CD4-positive, alpha-beta T cell treated with Interferon alpha-2 for 1 hour (primary cell): ENCODE measurements at regions not wholly inside any gene's neighbourhood (a gene's known extent, or its start where the extent isn't known, plus 50 kb on each side); places are given as distances from the start of the nearest gene placed in this dataset.

ENCODE experiments used
- DNase-seq, 2 donors: peaks; one replicate each; pipeline ENCODE4 v3.0.0-alpha.2; 2020 to 2022

DNA sequence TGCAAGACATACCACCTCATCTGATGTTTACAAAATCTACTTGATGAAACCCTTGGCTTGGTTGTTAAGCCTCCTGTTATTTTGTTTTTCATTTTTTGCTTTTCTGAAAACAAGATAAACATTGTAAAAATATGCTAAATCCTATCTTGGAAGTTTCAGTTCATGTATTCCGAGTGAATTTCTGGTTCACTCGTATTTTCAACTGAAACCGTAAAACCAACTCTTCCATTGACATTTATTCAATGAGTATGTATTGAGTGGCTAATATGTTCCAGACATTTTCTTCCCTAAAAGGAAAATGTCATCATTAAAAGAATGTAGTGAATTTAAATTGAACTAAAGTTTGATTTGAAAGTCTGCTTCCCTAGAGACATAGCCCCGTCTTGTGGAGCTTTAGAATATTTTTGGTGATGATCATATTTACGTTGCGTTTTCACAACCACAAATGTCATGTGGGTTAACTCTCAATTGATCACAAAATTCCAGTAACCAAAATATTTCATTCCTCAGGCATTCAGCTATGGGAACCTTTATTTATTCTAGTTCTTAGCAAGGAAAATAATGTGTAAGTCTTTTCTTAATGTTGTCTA lies 204.2 kb downstream of the MBD2 start:
- no peak for DNase-seq

GRCh38 chr18:54019641-54020040 lies 204.8 kb downstream of the MBD2 start:
- no peak for DNase-seq

DNA sequence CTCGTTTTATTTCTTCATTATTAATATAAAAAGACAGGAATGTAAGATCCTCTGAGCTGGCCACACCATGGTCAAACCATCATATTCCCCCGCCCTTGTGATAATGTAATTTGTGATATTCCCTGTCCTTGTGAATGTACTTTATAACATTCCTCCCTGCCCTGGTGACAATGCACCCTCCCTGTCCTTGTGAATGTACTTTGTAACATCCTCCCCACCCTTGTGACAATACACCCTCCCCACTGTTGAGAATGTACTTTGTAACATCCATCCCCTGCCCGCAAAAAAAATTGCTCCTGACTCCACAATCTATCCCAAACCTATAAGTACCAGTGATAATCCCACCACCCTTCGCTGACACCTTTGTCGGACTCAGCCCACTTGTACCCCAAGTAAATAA lies 211.0 kb downstream of the MBD2 start:
- DNase-seq = no peak

DNA sequence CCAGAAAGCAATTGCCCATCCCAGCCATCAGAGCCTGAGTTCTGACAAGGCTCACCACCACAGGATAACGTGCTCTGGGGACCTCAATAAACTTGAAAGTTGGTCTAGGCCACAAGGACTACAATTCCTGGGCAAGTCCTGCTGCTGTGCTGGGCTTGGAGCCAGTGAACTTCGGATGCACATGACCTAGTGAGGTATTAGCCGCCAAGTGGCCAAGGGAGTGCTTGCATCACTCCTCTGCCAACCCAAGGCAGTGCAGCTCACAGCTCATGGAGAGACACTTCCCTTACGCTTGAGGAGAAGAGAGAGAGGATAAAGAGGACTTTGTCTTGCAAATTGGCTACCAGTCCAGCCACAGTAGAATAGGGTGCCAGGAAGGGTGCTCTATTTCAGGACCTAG lies 219.6 kb downstream of the MBD2 start:
- no peak for DNase-seq

DNA sequence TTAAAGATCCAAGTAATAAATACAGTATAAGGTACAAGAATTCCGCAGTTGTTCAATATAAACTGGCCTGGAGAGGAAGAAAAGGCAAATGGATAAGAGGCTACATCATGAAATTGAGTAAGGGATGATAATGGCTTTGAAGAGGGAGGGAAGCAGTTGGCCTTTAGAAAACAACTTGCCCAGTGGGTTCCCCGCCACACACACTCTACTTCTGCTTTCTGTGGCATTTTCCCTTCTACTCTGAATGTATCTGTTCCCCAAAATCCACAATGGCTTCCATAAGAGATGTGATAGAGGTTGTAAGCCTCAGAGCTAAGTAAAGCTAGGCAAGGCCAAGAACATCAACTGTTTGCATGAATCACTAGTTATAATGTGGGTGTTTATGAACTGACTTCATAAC lies 221.3 kb downstream of the MBD2 start:
- no peak for DNase-seq

GRCh38 chr18:53997064-53997463 lies 227.4 kb downstream of the MBD2 start:
- DNase-seq = no peak

- DNase-seq = no peak
Observed at GRCh38 chr18:53994016-53994415, 230.5 kb downstream of the MBD2 start.

- DNase-seq = no peak
Observed at GRCh38 chr18:53991805-53992204, 232.7 kb downstream of the MBD2 start.

DNA sequence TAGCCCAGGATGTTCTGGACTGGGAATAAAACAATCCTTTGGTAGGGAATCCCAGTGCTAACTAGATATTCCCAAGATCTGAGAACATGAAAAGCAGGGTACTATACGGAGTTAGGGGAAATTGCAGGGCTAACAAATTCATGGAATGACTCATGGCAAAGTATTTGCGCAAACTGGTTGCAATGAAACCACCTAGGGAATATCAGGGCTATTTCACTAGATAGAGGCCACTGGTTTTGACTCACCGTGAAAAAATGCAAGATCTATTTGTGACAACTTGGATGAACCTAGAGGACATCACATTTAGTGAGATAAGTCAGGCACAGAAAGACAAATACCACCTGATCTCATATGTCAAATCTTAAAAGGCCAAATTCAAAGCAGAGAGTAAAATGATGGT lies 233.3 kb downstream of the MBD2 start:
- DNase-seq = no peak

DNA sequence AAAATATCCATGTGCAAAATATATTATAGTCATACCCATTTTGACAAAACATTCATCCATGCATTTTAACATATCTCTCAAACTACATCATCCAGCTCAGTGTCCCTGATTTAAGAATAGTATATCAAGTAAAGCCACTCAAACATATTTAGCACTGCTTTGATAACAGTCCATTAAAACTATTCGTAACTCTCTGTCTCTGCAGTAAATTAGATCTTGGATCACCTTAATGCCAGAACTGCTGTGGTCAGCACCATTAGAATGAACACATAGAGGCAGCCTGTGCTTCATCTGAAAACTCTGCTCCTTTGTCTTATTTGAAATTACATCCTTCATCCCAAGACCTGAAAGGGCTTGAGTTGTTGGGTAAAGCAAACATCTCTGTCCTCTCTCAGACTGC lies 234.0 kb downstream of the MBD2 start:
- DNase-seq = no peak

GRCh38 chr18:53984021-53984420 lies 240.4 kb downstream of the MBD2 start:
- no peak for DNase-seq

DNA sequence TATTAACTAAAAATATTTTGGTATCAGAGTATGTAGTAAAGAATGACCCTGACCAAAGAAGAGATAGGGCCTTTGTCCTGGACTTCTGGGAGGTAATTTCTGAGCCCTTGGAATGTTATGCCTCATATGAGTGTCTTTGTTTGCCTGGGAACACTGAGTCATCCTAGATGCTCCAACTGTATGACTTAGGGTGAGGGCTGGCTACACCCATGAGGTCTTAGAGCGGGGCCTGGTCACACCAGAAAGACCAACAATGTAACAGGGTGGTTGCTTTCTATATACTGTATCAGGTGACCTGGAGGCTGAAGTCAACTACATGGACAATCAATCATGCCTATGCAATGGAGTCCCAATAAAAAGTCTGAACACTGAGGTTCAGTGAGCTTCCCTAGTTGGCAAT lies 253.1 kb downstream of the MBD2 start:
- no peak for DNase-seq

GRCh38 chr18:53952700-53953099 lies 271.8 kb downstream of the MBD2 start:
- DNase-seq = no peak

- DNase-seq = no peak
Observed at GRCh38 chr18:53950545-53950944, 273.9 kb downstream of the MBD2 start.

- DNase-seq = no peak
Observed at GRCh38 chr18:53948991-53949390, 275.5 kb downstream of the MBD2 start.

- DNase-seq = no peak
Observed at GRCh38 chr18:53947092-53947640, 277.3 kb downstream of the MBD2 start.

- no peak for DNase-seq
Observed at GRCh38 chr18:53946594-53946993, 277.9 kb downstream of the MBD2 start.

DNA sequence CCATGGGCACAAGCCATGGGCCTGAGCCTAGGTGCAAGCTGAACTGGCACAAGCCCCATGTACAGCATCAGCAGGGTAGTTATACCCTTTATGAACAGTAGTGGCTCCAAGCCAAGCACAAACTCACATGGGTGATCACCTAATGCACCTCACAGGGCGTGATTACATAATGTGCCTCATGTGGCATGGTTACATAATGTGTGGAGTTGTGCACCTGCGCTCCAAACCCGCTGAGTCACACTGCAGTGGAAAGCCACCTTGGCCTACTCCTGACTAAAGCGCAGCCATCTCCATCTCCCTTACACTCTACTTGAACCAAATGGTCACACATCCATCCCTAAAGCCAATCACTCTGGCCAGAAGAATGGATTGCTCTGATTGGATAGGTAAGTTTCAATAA lies 279.7 kb downstream of the MBD2 start:
- no peak for DNase-seq

GRCh38 chr18:53943326-53943860 lies 281.1 kb downstream of the MBD2 start:
- DNase-seq = no peak

DNA sequence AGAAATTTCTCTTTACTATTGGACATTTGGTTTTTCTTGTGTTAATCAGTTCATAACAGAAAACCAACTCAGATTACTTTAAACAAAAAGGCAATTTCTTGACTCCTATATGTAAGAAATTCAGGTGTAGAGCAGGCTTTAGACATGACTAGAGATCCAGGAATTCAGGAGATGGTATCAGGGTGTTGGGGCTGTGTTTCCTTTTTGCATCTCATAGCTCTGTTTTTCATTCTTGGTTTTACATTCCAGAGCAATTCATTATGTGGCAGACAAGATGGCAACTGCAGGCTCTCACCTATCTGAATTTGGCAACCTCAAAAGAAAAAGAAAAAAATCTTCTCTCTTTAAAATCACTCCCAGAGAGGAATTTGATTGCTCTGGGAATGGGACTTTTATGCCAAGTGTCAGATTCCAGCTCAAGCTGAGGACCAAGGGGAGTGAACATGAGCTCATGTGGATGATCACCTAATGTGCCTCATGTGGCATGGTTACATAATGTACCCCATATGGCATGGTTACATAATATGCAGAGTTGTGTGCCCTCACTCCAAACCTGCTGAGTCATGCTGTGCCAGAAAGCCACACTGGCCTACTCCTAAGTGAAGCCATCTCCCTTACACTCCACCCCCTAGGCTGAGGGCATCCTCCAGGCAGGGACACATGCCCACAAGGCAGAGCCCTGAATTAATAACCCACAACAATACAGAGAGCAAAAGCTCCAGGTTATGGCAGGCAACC lies 282.7 kb downstream of the MBD2 start:
- DNase-seq = no peak

GRCh38 chr18:53937037-53937436 lies 287.4 kb downstream of the MBD2 start:
- no peak for DNase-seq

DNA sequence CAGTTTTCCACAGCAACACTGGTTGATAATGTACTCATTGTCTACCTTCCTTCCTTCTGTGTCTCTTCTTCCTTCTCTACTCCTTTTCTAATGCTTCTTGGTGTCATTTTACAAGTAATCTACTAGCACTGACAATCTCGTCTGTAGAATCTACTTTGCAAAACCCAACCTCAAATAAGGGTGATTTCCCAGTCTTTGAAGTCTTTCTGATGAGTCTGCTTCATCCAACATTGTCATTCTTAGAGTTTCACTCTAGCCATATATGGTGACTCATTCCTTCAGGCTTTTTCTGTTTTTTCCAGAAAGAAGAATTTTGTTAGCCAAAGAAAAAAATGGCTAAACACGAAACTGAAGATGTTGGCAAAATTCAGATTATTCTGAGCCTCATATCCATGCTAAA lies 288.7 kb downstream of the MBD2 start:
- DNase-seq = no peak

DNA sequence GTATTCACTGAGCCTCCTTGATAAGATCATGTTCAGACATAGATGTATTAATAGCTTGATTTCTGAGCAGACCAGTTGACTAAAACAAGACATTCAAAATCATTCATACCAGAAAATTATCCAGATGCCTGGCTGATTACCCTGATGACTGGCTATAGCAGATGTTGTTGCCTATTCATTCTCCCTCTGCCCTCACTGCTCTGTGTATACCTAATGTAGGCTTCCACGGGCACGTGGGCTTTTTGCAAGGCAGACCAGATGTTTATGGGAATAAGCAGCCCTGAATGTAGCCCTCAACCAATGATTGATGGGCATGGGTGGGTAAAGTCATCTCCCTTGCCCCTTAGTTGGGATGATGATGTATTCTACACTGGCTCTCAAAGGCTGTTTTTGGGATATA lies 289.1 kb downstream of the MBD2 start:
- no peak for DNase-seq

DNA sequence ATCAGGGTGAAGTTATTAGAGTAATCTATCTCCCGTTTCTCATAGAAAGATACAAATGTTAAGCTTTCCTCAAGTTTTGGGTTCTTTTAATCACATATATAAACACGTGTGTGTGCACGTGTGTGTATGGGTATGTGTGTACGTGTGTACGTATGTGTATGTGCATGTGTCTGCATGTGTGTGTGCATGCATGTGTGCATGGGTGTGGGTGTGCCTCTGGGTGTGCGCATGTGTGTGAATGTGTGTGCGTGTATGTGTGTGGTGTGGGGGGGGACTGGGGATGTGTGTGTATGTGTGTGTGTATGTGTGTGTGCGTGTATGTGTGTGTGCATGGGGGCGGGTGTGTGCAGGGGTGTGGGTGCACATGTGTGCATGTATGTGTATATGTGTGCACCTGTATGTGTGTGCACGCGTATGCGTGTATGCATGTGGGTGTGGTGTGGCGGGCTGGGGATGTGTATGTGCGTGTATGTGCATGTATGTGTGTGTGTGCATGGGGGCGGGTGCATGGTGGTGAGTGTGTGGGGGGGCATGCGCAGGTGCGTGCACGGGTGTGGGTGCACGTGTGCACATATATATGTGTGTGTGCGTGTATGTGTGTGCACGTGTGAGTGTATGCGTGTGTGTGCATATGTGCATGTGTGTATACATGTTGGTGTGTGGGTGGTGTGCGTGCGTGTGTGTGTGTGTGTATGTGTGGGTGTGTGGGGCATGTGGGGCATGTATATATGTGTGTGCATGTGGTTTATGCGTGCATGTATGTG lies 304.0 kb downstream of the MBD2 start:
- no peak for DNase-seq
